GM12878 (cell line): ENCODE measurements at regions not wholly inside any gene's neighbourhood (a gene's known extent, or its start where the extent isn't known, plus 50 kb on each side); places are given as distances from the start of the nearest gene placed in this dataset.

Source experiments
- ATF7 ChIP-seq: fragments of 450-650 bp; IDR thresholded peaks from 2 replicates; pipeline ENCODE4 v1.6.1; 2016; ENCODE audit warnings: low read depth, mild to moderate bottlenecking
- BRCA1 ChIP-seq: IDR thresholded peaks from 2 replicates; pipeline ENCODE4 v1.6.1; 2011; ENCODE audit warnings: low read depth, low read length, improper control_type of control experiment
- CTCF ChIP-seq, 3 experiments: IDR thresholded peaks in 2 of 3; conservative IDR thresholded peaks in 1 of 3; 2 replicates each; pipeline ENCODE4 v1.5.1; 2011; ENCODE audit warnings: low read depth in 3 of 3, low read length in 3 of 3, mild to moderate bottlenecking in 3 of 3, control low read depth in 2 of 3, moderate library complexity in 2 of 3, inconsistent platforms in 1 of 3, mixed read lengths in 1 of 3; ENCODE audit not compliant: control insufficient read depth in 2 of 3, insufficient read depth in 1 of 3; ENCODE audit errors: extremely low read depth in 1 of 3
- EP300 ChIP-seq, 2 experiments: fragments of 150-350 bp in 1 of 2; IDR thresholded peaks; 2 replicates each; pipeline ENCODE4 v1.6.1; 2011 to 2012; ENCODE audit warnings: low read depth in 2 of 2, low read length in 2 of 2, borderline replicate concordance in 1 of 2, improper control_type of control experiment in 1 of 2, inconsistent platforms in 1 of 2; ENCODE audit not compliant: control insufficient read depth in 1 of 2
- EZH2 ChIP-seq: IDR thresholded peaks from 2 replicates; pipeline ENCODE4 v1.6.1; 2012; ENCODE audit warnings: low read depth, mild to moderate bottlenecking, control low read depth, inconsistent platforms, low read length, borderline replicate concordance; ENCODE audit not compliant: control insufficient read depth
- HDAC6 ChIP-seq: fragments of 200-600 bp; sonication (generic); IDR thresholded peaks from one replicate; pipeline ENCODE4 v1.8.0; 2017; ENCODE audit warnings: antibody characterized with exemption; ENCODE audit not compliant: unreplicated experiment
- PAX8 ChIP-seq: fragments of 450-650 bp; IDR thresholded peaks from 2 replicates; pipeline ENCODE4 v1.6.1; 2017; ENCODE audit warnings: mild to moderate bottlenecking, moderate library complexity
- POLR2A ChIP-seq: IDR thresholded peaks from 2 replicates; pipeline ENCODE4 v1.6.1; 2011; ENCODE audit warnings: low read depth, mild to moderate bottlenecking, low read length
- POLR2AphosphoS5 ChIP-seq: IDR thresholded peaks from 2 replicates; pipeline ENCODE4 v1.6.1; 2011; ENCODE audit warnings: mild to moderate bottlenecking, low read length, inconsistent platforms
- RAD21 ChIP-seq: IDR thresholded peaks from 2 replicates; pipeline ENCODE4 v1.6.1; 2011; ENCODE audit warnings: mild to moderate bottlenecking, low read depth, low read length, moderate library complexity; ENCODE audit not compliant: insufficient read depth
- RFX5 ChIP-seq: IDR thresholded peaks from 2 replicates; pipeline ENCODE4 v1.6.1; 2011; ENCODE audit warnings: low read depth, low read length, improper control_type of control experiment
- SMAD1 ChIP-seq: fragments of 450-650 bp; IDR thresholded peaks from 2 replicates; pipeline ENCODE4 v1.6.1; 2018; ENCODE audit warnings: mild to moderate bottlenecking, low read depth; ENCODE audit not compliant: partially characterized antibody
- SP1 ChIP-seq: IDR thresholded peaks from one replicate; pipeline ENCODE4 v1.6.1; 2011; ENCODE audit warnings: low read depth, low read length
- ZBTB33 ChIP-seq: fragments of 450-650 bp; IDR thresholded peaks from 2 replicates; pipeline ENCODE4 v1.6.1; 2017; ENCODE audit warnings: mild to moderate bottlenecking

DNA sequence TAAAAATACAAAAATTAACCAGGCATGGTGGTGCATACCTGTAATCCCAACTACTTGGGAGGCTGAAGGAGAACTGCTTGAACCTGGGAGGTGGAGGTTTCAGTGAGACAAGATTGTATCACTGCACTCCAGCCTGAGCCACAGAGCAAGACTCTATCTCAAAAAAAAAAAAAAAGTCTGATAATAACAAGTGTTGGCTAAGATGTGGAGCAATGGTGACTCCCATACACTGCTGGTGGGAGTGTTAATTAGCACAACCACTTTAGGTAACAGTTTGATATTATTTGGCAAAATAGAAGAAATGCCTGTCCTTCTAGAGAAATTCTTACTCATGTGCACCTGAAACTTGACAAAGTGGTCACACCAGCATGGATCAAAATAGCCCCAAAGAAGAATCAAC is 106.2 kb upstream of the SLC34A2 start:
- TF ChIP-seq EZH2 = no peak
- TF ChIP-seq CTCF (IDR thresholded peaks at IDR 0.05 in 2 of 3, conservative IDR thresholded peaks at IDR 0.05 in 1 of 3; ENCODE audit: control insufficient read depth in 2 of 3, extremely low read depth in 1 of 3, insufficient read depth in 1 of 3, low read depth in 3 of 3, low read length in 3 of 3) = no peak
- no peak for TF ChIP-seq POLR2AphosphoS5
- TF ChIP-seq HDAC6 = no peak
- TF ChIP-seq SP1 = no peak
- TF ChIP-seq ATF7 = no peak
- no peak for TF ChIP-seq RAD21
- no peak for TF ChIP-seq PAX8
- TF ChIP-seq EP300 (IDR thresholded peaks at IDR 0.05; ENCODE audit: borderline replicate concordance in 1 of 2, control insufficient read depth in 1 of 2, low read depth in 2 of 2, low read length in 2 of 2) = no peak
- TF ChIP-seq POLR2A = no peak
- TF ChIP-seq ZBTB33 = no peak
- TF ChIP-seq SMAD1 = no peak
- TF ChIP-seq BRCA1 = no peak
- no peak for TF ChIP-seq RFX5
